SW 1271 (cell line): ENCODE measurements at regions not wholly inside any gene's neighbourhood (a gene's known extent, or its start where the extent isn't known, plus 50 kb on each side); places are given as distances from the start of the nearest gene placed in this dataset.
"Not testable (repeated sequence)": the region's sequence is repeated elsewhere in the genome, so short reads cannot be mapped to it uniquely, and the experiment has no call there.

Experiments used
- DNase-seq, 2 experiments: peaks; one replicate each; lab custom pipeline; 2025; lab: John Stamatoyannopoulos, UW

- no peak for DNase-seq
Measured at GRCh38 chr3:26964836-26965235, 342.3 kb downstream of the LRRC3B start.

DNA sequence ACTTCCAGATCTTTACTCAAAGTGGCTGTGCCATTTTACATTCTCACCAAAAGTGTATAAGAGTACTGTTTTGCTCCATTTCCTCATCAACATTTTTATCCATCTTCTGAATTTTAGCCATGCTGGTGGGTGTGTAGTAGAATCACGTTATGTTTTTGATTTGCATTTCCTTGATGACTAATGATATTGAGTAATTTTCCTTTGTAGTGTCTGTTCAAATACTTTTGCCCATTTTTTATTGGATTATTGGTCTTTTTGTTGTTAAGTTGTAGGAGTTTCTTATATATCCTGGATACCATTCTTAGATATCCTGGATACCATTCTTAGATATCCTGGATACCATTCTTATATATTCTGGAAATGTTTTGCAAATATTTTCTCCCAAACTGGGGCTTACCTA lies 344.9 kb downstream of the LRRC3B start:
- DNase-seq = no peak

DNA sequence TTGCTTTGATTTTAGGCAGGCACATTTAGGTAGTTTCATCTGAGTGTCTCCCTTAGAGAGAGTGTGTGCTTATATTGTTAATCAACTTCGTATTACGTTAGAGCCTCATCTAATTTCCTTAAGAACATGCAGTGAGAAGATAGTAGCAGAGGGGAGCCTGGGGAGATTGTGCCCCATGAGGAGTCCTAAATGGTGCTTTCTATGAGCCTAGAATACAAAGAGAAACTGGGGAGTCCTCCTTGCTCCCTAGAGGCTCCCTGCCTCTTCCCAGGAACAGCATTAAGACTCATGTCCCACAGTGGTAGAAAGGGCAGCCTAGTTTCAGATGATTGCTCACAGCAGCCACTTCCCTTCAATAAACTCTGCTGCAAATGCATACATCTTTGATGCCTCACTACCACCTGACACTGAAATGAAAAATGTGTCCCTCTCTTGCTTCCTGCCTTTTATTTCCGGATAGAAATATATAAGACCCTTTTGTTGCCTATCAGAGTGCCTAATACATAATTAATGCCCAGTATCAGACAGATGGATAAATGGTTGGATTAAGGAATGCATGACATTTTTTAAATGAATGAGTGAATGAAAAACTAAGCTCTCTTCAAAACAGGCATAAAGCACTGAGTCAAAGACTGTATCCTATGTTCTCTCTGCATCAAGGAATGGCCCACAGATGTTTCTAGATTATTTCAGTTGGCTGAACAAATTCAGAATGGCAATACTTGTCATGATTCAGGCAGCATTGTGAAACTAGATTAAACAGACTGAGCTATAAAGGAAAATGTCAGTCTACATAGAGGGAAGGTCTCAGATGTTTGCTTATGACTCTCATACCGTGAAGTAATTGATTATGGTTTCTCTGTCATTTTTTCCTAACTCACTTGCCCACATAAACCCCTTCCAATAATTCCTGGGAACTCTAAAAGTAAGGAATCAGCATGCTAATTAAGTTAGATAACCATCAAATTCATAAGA lies 362.1 kb downstream of the LRRC3B start:
- no peak for DNase-seq

- no peak for DNase-seq
Measured at GRCh38 chr3:26989037-26989436, 366.5 kb downstream of the LRRC3B start.

DNA sequence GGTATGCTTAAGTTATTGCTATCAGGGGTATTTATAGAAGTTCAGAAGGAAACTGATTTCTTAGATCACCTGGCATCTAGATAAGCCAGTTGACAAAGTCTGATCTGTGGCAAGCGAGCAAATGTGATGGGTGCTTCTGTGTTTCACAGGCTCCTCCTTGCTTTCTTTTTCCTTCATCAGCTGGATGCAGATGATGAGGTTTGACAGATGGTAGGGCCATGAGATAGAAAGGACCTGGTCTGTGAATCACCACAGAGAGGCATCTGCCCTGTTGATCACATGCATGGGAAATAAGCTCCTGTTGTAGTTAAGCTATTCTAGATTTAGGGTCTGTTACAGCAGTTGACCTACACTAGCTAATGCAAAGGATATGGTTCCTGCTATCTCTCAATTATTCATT lies 372.0 kb downstream of the NEK10 start:
- DNase-seq = no peak

DNA sequence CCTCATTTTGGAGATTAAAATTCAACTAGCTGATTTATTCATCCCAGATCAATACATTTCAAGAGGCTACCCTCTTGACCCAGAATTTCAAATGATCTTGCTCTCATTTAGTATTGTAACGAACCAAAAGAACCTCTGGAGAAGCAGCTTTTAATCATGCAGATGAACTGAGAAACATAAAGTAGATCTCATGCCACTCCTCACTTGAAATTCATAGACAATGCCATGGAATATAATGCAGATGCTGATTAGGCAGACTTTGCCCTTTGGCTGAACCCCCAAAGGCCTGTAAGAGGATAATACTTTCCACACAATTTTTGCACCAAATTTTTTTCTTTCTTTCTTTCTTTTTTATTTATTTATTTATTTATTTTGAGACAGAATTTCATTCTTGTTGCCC lies 358.3 kb downstream of the NEK10 start:
- DNase-seq = no peak

DNA sequence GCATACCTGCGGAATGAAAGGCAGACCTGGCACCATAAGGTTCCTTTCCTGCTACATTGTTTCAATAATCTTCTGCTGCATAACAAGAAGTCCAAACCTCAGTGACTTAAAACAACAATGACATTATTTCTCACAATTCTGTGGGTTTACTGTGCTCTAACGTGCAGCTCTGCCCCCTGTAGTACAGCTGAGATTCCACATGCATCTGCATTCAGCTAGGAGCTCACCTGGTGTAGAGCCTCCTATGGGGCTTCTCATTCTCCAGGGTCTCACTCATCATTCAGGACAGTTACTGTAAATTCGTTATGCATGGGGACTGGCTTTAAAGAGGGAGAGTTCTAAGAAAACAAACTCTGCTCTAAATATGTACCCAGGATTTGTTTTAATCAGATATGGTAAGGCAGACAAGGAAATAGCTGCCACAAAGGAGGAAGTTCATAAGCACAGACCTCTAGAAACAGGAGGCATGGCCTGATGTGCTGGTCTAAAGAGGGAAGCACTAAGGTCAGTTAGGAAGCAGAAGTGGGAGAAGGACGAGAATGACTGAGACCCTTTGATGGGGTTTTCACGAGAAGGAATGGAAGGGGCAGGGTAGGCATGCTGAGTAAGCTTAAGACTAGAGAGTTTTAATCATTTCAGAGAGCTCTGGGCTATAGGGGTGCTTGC lies 347.0 kb downstream of the NEK10 start:
- DNase-seq = no peak

- DNase-seq = no peak
Measured at GRCh38 chr3:27024493-27024892, 344.7 kb downstream of the NEK10 start.

- no peak for DNase-seq
Measured at GRCh38 chr3:27025718-27026117, 343.5 kb downstream of the NEK10 start.

- no peak for DNase-seq
Measured at GRCh38 chr3:27031476-27031875, 337.7 kb downstream of the NEK10 start.

- DNase-seq = no peak
Measured at GRCh38 chr3:27034255-27034654, 334.9 kb downstream of the NEK10 start.

GRCh38 chr3:27040674-27041073 lies 328.5 kb downstream of the NEK10 start:
- DNase-seq = no peak

- not testable (repeated sequence) for DNase-seq
Measured at GRCh38 chr3:27042541-27042940, 326.6 kb downstream of the NEK10 start.

- DNase-seq = no peak
Measured at GRCh38 chr3:27043328-27043955, 325.7 kb downstream of the NEK10 start.

DNA sequence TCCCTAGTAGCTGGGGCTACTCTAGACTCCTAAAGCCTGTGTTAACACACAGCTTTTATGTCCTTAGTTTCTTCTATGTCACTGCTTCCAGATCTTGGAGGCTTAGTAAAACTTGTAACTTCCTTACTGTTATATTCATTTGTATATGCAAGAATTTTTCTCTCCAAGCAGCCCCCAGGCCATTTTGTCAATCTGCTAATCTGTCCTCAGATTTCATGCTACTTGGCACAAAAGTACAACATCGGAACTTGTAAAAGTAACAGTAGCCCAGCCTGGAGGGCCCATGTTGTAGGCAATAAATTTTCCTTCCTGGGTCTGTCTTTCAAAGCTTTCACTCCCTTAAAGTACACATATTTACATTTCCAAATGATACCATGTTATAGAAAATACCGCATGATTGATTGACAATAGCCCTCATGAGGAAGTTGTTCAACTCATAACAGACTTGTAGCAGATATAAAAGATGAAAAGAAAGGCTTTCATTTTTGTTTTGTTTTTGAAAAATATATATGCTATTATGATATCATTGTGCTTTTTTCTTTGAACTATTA lies 324.2 kb downstream of the NEK10 start:
- DNase-seq = no peak

DNA sequence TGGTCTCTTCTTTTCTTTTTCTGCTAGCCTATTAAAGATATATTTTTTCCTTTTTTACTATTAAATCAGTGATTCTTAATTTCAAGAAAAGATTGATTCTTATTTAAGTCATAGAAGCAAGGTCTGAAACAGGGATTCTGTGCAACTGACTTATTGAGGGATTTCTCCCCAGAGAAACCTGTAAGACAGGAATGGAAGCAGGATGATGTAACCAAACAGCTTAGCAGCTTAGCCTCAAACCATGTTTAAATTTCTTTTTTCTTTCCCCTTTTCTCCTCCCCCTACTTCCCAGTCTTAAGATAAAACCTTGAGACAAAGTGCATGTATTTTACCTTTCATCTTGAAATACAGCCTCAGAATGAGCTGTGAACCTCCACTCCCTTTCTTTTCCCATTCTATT lies 322.8 kb downstream of the NEK10 start:
- DNase-seq = no peak

DNA sequence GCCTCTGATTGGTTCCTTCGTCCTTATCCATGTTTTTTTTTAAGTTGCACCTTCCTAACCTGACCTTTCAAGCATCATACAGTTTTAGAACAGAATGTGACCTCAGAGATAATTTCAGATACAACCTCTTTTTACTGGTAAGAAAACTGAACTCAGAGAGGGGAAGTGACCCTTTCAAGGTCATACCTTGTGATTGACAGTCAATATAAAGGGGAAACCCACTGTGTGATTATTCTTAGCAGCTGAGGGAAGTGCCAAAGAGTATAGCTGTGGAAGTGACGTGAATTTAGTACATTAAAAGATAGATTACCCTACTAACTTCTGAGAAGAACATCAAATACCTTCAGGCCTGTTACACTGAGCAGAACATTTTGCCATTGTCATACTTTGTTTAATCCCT lies 319.4 kb downstream of the NEK10 start:
- no peak for DNase-seq

DNA sequence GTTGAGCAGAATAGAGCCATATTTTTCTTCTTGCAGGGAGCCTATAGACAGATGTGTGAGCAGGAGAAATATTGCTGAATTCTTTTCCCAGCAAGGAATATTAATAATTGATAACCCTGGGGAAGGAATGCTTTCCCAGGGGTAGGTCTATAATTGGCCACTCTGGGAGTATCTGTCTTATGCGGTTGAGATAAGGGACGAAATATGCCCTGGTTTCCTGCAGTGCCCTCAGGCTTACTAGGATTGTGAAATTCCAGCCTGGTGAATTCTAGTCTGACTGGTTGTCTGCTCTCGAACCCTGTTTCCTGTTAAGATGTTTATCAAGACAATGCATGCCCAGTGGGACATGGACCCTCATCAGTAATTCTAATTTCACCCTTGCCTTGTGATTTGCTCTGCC lies 317.7 kb downstream of the NEK10 start:
- not testable (repeated sequence) for DNase-seq

GRCh38 chr3:27056326-27056725 lies 312.9 kb downstream of the NEK10 start:
- DNase-seq = no peak

DNA sequence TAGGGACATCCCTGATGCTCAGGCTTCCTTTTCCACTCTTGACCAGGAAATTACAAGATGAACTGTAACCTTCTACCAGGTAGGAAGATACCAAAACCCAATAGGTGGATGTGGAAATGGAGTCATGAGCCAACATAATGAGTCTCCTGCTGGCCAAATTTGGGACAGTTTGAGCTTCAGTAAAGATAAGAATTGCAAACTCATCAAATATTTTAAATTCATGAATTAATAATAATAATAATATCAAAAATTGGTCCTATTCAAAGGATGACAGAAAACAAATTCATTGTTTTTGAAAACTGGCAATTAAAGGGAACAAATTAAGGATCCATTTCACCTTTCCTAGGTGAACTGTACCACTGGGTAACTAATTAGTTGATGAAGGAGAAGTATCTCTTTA lies 309.7 kb downstream of the NEK10 start:
- no peak for DNase-seq
